Lower leg skin (tissue), 4 donors: ENCODE measurements at regions not wholly inside any gene's neighbourhood (a gene's known extent, or its start where the extent isn't known, plus 50 kb on each side); places are given as distances from the start of the nearest gene placed in this dataset.

Source experiments
- DNase-seq, 2 donors: peaks; one replicate each; pipeline ENCODE4 v3.0.0-alpha.2; 2019; ENCODE audit warnings: low spot score in 2 of 2
- H3K4me3 ChIP-seq: fragments of 200-600 bp; sonication (generic); 2 replicates; pipeline ENCODE4 v1.5.1; 2017; ENCODE audit warnings: mild to moderate bottlenecking, low read depth; ENCODE audit not compliant: poor library complexity, severe bottlenecking
- CTCF ChIP-seq, 3 donors: fragments of 450-650 bp; IDR thresholded peaks; one replicate each; pipeline ENCODE4 v1.5.1; 2016; ENCODE audit warnings: antibody characterized with exemption in 3 of 3, mild to moderate bottlenecking in 3 of 3, moderate library complexity in 2 of 3
- POLR2A ChIP-seq, 2 donors: fragments of 450-650 bp; IDR thresholded peaks; one replicate each; pipeline ENCODE4 v1.6.1; 2016 to 2017; ENCODE audit warnings: antibody characterized with exemption in 2 of 2, mild to moderate bottlenecking in 1 of 2, moderate library complexity in 1 of 2
- WGBS, 2 donors: methylation state at CpG; one replicate each; pipeline ENCODE4 v1.1.5; 2018; 5-methylcytosine and 5-hydroxymethylcytosine counted together
- intact Hi-C: fragments of 100-400 bp; cut with DNase I; formaldehyde crosslinking; loops from one replicate; pipeline ENCODE4 v1.15.0; 2023; ENCODE audit warnings: low total_unique reads

- H3K4me3 ChIP-seq = no peak overlapping the region
- TF ChIP-seq CTCF (IDR thresholded peaks at IDR 0.05) (no peak), POLR2A (IDR thresholded peaks at IDR 0.05) (no peak)
- 57 to 78% methylated on average over 1 of the region's 1 CpG for WGBS, 2 donors
- intact Hi-C loops = loop anchor here (5.0 kb wide), 1 partner anchor 1859 kb away; no protein-coding TSS in a partner anchor
- no peak for DNase-seq
Observed at GRCh38 chr6:51502996-51503395, 584.4 kb downstream of the PKHD1 start.

GRCh38 chr6:51505434-51505833 is 582.0 kb downstream of the PKHD1 start:
- no peak for DNase-seq
- intact Hi-C loops = no loop called here
- no peak overlapping the region for H3K4me3 ChIP-seq
- no peak for TF ChIP-seq CTCF (IDR thresholded peaks at IDR 0.05)
- TF ChIP-seq POLR2A (IDR thresholded peaks at IDR 0.05) = no peak

GRCh38 chr6:51509597-51509996 is 577.8 kb downstream of the PKHD1 start:
- no peak for DNase-seq
- TF ChIP-seq POLR2A (IDR thresholded peaks at IDR 0.05) (no peak), CTCF (IDR thresholded peaks at IDR 0.05) (no peak)
- H3K4me3 ChIP-seq = no peak overlapping the region
- intact Hi-C loops = no loop called here
- 89 to 90% methylated on average over 5 of the region's 5 CpGs for whole genome bisulfite sequencing, 2 donors

GRCh38 chr6:51511081-51511480 is 576.3 kb downstream of the PKHD1 start:
- DNase-seq = no peak
- no peak overlapping the region for H3K4me3 ChIP-seq
- TF ChIP-seq CTCF (IDR thresholded peaks at IDR 0.05) = no peak
- no peak for TF ChIP-seq POLR2A (IDR thresholded peaks at IDR 0.05)
- intact Hi-C loops = no loop called here

GRCh38 chr6:51513891-51514747 is 573.3 kb downstream of the PKHD1 start:
- 42 to 43% methylated on average over 13 of the region's 13 CpGs for WGBS, 2 donors
- H3K4me3 ChIP-seq = no peak overlapping the region
- no peak for TF ChIP-seq CTCF (IDR thresholded peaks at IDR 0.05)
- no peak for TF ChIP-seq POLR2A (IDR thresholded peaks at IDR 0.05)
- intact Hi-C loops = no loop called here
- peak in 1 of 2 donors; percentile 21 for DNase-seq
